GM12878 (cell line): ENCODE measurements at regions not wholly inside any gene's neighbourhood (a gene's known extent, or its start where the extent isn't known, plus 50 kb on each side); places are given as distances from the start of the nearest gene placed in this dataset.

ENCODE experiments used
- ATAC-seq: fragments of 200-7000 bp; cut with Tn5 transposase; 3 replicates; pipeline ENCODE4 v1.9.1; 2020; ENCODE audit warnings: mild to moderate bottlenecking, moderate library complexity
- BruUV-seq: library from RNA; stranded (reverse); fragments of 400-500 nt; replicated peaks from 2 replicates; lab custom pipeline; 2021; lab: Mats Ljungman, UMichigan
- CTCF ChIA-PET: fragments of 300-600 bp; sonication (Branson Sonifier 250); formaldehyde crosslinking; extraction: SDS; loops from one replicate; lab custom pipeline; 2021; ENCODE audit warnings: inconsistent platforms; lab: Yijun Ruan, JAX
- POLR2A ChIA-PET: fragments of 350-600 bp; formaldehyde crosslinking; extraction: SDS; loops from one replicate; lab custom pipeline; 2021; ENCODE audit warnings: inconsistent platforms; lab: Charles Lee
- RAD21 ChIA-PET: fragments of 300-600 bp; sonication (Branson Sonifier 250); formaldehyde crosslinking; loops from one replicate; lab custom pipeline; 2023; ENCODE audit warnings: antibody characterized with exemption; ENCODE audit not compliant: unreplicated experiment; lab: Charles Lee
- SMC1A ChIA-PET: fragments of 300-600 bp; sonication (Branson Sonifier 250); formaldehyde crosslinking; loops from one replicate; lab custom pipeline; 2023; ENCODE audit not compliant: unreplicated experiment, uncharacterized antibody; lab: Charles Lee
- DNase-seq: peaks from one replicate; pipeline ENCODE4 v3.0.0-alpha.2; 2011; ENCODE audit warnings: low read depth, low spot score
- FAIRE-seq: peaks from 3 replicates; lab custom pipeline; 2011; peaks lifted over from hg19 to GRCh38; lab: Jason Lieb, UNC
- H2AFZ ChIP-seq: 2 replicates; pipeline ENCODE4 v1.6.0; 2011; ENCODE audit warnings: low read depth, low read length, control low read depth; ENCODE audit not compliant: control insufficient read depth
- H3K27ac ChIP-seq: 2 replicates; pipeline ENCODE4 v1.5.1; 2011; ENCODE audit warnings: control low read depth; ENCODE audit not compliant: control insufficient read depth, insufficient read depth
- H3K27me3 ChIP-seq, 2 experiments: replicated peaks in 1 of 2; 2 replicates each; pipeline versions ENCODE4 v1.6.0 to v1.6.1; 2011; ENCODE audit warnings: low read length in 1 of 2; ENCODE audit not compliant: control insufficient read depth in 2 of 2, insufficient read depth in 2 of 2
- H3K36me3 ChIP-seq, 2 experiments: 2 replicates each; pipeline ENCODE4 v1.5.1; 2011; ENCODE audit warnings: low read length in 1 of 2; ENCODE audit not compliant: control insufficient read depth in 2 of 2, insufficient read depth in 2 of 2
- H3K4me1 ChIP-seq: 2 replicates; pipeline ENCODE4 v1.6.1; 2011; ENCODE audit warnings: mild to moderate bottlenecking, low read length, moderate library complexity, mixed read lengths; ENCODE audit not compliant: control insufficient read depth, insufficient read depth
- H3K4me2 ChIP-seq: 2 replicates; pipeline ENCODE4 v1.6.0; 2011; ENCODE audit warnings: control low read depth; ENCODE audit not compliant: control insufficient read depth, insufficient read depth
- H3K4me3 ChIP-seq: fragments of 200-600 bp; sonication (generic); 2 replicates; pipeline ENCODE4 v1.5.1; 2016
- H3K79me2 ChIP-seq: 2 replicates; pipeline ENCODE4 v1.6.0; 2011; ENCODE audit warnings: low read length; ENCODE audit not compliant: control insufficient read depth, insufficient read depth
- H3K9ac ChIP-seq: 2 replicates; pipeline ENCODE4 v1.8.0; 2011; ENCODE audit warnings: low read length, control low read depth, mixed read lengths; ENCODE audit not compliant: control insufficient read depth, insufficient read depth
- H3K9me3 ChIP-seq: replicated peaks from 3 replicates; pipeline ENCODE4 v1.5.1; 2011; ENCODE audit warnings: mild to moderate bottlenecking, low read length; ENCODE audit not compliant: control insufficient read depth, insufficient read depth
- H4K20me1 ChIP-seq: 2 replicates; pipeline ENCODE4 v1.6.0; 2011; ENCODE audit not compliant: control insufficient read depth, insufficient read depth
- CREB1 ChIP-seq: IDR thresholded peaks from 2 replicates; pipeline ENCODE4 v1.6.1; 2012; ENCODE audit warnings: low read depth, mild to moderate bottlenecking, inconsistent platforms
- FOS ChIP-seq: IDR thresholded peaks from 3 replicates; pipeline ENCODE4 v1.6.1; 2011; ENCODE audit warnings: borderline replicate concordance; ENCODE audit not compliant: insufficient read length; ENCODE audit errors: extremely low read depth
- HDAC2 ChIP-seq: fragments of 200-600 bp; sonication (generic); IDR thresholded peaks from 2 replicates; pipeline ENCODE4 v1.6.1; 2017
- SIN3A ChIP-seq: IDR thresholded peaks from 2 replicates; pipeline ENCODE4 v1.6.1; 2012; ENCODE audit warnings: low read depth, low read length, improper control_type of control experiment
- SMARCA5 ChIP-seq: fragments of 450-650 bp; IDR thresholded peaks from 2 replicates; pipeline ENCODE4 v1.6.1; 2017; ENCODE audit warnings: mild to moderate bottlenecking
- TCF7 ChIP-seq: IDR thresholded peaks from 2 replicates; pipeline ENCODE4 v1.6.1; 2014; ENCODE audit warnings: antibody characterized with exemption, borderline replicate concordance
- WGBS: methylation state at CpG from one replicate; pipeline ENCODE4 v1.1.6; 2016; ENCODE audit warnings: low lambda C conversion rate; ENCODE audit not compliant: insufficient replicate concordance, insufficient coverage; ENCODE audit errors: missing lambda C conversion rate; 5-methylcytosine and 5-hydroxymethylcytosine counted together
- in situ Hi-C: fragments of 300-500 bp; cut with MboI; formaldehyde crosslinking; loops from 9 replicates; pipeline ENCODE4 v1.14.3; 2018; ENCODE audit warnings: mixed read lengths
- intact Hi-C: fragments of 100-400 bp; cut with micrococcal nuclease; formaldehyde crosslinking; loops from one replicate; pipeline ENCODE4 v1.14.2; 2022; ENCODE audit not compliant: unreplicated experiment
- TF ChIP-seq, protein P1 (sequence below): fragments of 450-650 bp; IDR thresholded peaks from 2 replicates; pipeline ENCODE4 v1.6.1; 2016; ENCODE audit warnings: mild to moderate bottlenecking, moderate library complexity, borderline replicate concordance

GRCh38 chr2:237210763-237211162, 125.1 kb downstream of the COPS8 start:
- Histone ChIP-seq H3K9ac (no peak overlapping the region), H3K4me3 (no peak overlapping the region), H3K4me2 (no peak overlapping the region), H3K9me3 (no peaks in the 10 kb centered on the region; the same call in 2 of the 3 replicates), H2AFZ (no peak overlapping the region), H3K27ac (no peak overlapping the region), H3K36me3 (no peaks in the 10 kb centered on the region), H3K27me3 (no peaks in the 10 kb centered on the region), H3K4me1 (no peaks in the 10 kb centered on the region), H3K79me2 (no peaks in the 10 kb centered on the region), H4K20me1 (no peaks in the 10 kb centered on the region)
- 19% methylated on average over 6 of the region's 6 CpGs for WGBS
- ChIA-PET CTCF (no interaction called here), POLR2A (no interaction called here), RAD21 (no interaction called here), SMC1A (no interaction called here)
- no peak for ATAC-seq
- no peak for FAIRE-seq
- intact Hi-C loops (no loop called here), in situ Hi-C loops (no loop called here)
- BruUV-seq, result no TSS peak
- TF ChIP-seq SIN3A (no peak), HDAC2 (no peak), CREB1 (no peak), SMARCA5 (no peak), TCF7 (no peak), FOS (no peak)
- TF ChIP-seq, protein P1, sequence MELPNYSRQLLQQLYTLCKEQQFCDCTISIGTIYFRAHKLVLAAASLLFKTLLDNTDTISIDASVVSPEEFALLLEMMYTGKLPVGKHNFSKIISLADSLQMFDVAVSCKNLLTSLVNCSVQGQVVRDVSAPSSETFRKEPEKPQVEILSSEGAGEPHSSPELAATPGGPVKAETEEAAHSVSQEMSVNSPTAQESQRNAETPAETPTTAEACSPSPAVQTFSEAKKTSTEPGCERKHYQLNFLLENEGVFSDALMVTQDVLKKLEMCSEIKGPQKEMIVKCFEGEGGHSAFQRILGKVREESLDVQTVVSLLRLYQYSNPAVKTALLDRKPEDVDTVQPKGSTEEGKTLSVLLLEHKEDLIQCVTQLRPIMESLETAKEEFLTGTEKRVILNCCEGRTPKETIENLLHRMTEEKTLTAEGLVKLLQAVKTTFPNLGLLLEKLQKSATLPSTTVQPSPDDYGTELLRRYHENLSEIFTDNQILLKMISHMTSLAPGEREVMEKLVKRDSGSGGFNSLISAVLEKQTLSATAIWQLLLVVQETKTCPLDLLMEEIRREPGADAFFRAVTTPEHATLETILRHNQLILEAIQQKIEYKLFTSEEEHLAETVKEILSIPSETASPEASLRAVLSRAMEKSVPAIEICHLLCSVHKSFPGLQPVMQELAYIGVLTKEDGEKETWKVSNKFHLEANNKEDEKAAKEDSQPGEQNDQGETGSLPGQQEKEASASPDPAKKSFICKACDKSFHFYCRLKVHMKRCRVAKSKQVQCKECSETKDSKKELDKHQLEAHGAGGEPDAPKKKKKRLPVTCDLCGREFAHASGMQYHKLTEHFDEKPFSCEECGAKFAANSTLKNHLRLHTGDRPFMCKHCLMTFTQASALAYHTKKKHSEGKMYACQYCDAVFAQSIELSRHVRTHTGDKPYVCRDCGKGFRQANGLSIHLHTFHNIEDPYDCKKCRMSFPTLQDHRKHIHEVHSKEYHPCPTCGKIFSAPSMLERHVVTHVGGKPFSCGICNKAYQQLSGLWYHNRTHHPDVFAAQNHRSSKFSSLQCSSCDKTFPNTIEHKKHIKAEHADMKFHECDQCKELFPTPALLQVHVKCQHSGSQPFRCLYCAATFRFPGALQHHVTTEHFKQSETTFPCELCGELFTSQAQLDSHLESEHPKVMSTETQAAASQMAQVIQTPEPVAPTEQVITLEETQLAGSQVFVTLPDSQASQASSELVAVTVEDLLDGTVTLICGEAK, result no peak
- DNase-seq, result no peak
